HEK293 (cell line): ENCODE measurements at regions not wholly inside any gene's neighbourhood (a gene's known extent, or its start where the extent isn't known, plus 50 kb on each side); places are given as distances from the start of the nearest gene placed in this dataset.

Experiments
- ZNF350 ChIP-seq: fragments of 450-650 bp; formaldehyde crosslinking; IDR thresholded peaks from 2 replicates; pipeline ENCODE4 v1.5.0; 2017; ENCODE audit warnings: missing biosample characterization, mild to moderate bottlenecking, missing genetic modification characterization
- ZNF664 ChIP-seq: fragments of 450-650 bp; formaldehyde crosslinking; IDR thresholded peaks from 2 replicates; pipeline ENCODE4 v1.5.1; 2016; ENCODE audit warnings: missing biosample characterization, missing genetic modification characterization
- TF ChIP-seq, protein P1 (sequence below): fragments of 450-650 bp; formaldehyde crosslinking; IDR thresholded peaks from 2 replicates; pipeline ENCODE4 v1.5.1; 2016; ENCODE audit warnings: missing biosample characterization, missing genetic modification characterization

DNA sequence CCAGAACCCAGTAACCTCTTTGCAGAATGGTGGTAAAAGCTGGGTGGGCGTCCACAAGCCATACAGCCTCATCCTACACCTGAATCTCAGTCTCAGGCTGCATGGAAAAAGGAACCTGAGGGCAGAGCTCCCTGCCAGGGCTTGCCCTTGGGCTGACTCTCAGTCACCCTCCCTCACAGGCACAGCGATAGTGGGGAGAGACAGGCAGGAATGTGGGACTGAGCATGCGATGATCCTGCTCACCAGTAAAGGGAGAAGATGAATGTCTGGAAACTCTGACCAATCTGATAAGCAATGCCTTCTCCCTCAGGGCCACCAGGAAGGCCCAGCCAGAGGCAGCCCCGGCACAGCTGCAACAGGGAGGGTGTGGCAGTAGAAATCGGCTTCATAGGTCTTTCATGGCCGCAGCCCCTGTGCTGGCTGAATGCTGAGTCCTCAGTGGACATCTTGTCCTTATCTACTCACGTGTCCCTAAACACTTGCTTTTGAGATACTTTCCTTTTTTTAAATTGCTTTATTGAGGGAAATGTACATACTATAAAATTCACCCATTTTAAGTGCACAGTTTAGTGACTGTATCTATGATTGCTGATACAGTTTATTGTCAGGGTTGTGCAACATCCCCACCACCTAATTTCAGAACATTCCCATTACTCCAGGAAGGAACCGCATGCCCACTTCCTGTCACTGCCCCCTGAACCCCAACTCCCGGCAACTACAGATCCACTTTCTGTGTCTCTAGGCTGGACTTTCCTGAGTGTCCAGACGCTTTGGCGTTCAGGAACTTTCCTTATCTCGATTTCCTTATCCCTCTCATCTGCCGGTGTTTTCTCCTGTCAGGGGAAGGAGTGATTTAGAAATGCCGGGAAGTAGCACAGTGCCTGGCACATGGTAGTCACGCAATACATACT, 258.1 kb downstream of the PCNX1 start:
- TF ChIP-seq ZNF664 (tag by site-specific recombination) = no peak
- no peak for TF ChIP-seq ZNF350
- TF ChIP-seq, protein P1, sequence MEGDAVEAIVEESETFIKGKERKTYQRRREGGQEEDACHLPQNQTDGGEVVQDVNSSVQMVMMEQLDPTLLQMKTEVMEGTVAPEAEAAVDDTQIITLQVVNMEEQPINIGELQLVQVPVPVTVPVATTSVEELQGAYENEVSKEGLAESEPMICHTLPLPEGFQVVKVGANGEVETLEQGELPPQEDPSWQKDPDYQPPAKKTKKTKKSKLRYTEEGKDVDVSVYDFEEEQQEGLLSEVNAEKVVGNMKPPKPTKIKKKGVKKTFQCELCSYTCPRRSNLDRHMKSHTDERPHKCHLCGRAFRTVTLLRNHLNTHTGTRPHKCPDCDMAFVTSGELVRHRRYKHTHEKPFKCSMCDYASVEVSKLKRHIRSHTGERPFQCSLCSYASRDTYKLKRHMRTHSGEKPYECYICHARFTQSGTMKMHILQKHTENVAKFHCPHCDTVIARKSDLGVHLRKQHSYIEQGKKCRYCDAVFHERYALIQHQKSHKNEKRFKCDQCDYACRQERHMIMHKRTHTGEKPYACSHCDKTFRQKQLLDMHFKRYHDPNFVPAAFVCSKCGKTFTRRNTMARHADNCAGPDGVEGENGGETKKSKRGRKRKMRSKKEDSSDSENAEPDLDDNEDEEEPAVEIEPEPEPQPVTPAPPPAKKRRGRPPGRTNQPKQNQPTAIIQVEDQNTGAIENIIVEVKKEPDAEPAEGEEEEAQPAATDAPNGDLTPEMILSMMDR (tag by site-specific recombination) = no peak
